Hepatocyte (in vitro differentiated cells): ENCODE measurements at regions not wholly inside any gene's neighbourhood (a gene's known extent, or its start where the extent isn't known, plus 50 kb on each side); places are given as distances from the start of the nearest gene placed in this dataset.

Source experiments
- DNase-seq: peaks from one replicate; pipeline ENCODE4 v3.0.0-alpha.2; 2016; ENCODE audit warnings: low spot score
- H2AFZ ChIP-seq: fragments of 200-600 bp; sonication (generic); 2 replicates; pipeline ENCODE4 v1.6.0; 2016; ENCODE audit warnings: antibody characterized with exemption, mild to moderate bottlenecking
- H3K27ac ChIP-seq: fragments of 200-600 bp; sonication (generic); 2 replicates; pipeline ENCODE4 v1.5.1; 2016; ENCODE audit warnings: mild to moderate bottlenecking
- H3K27me3 ChIP-seq: fragments of 200-600 bp; sonication (generic); 2 replicates; pipeline ENCODE4 v1.6.1; 2016
- H3K36me3 ChIP-seq: fragments of 200-600 bp; sonication (generic); replicated peaks from 2 replicates; pipeline ENCODE4 v1.5.1; 2016; ENCODE audit warnings: low read depth; ENCODE audit not compliant: insufficient read depth
- H3K4me1 ChIP-seq: fragments of 200-600 bp; sonication (generic); 2 replicates; pipeline ENCODE4 v1.5.1; 2016; ENCODE audit warnings: mild to moderate bottlenecking, moderate library complexity; ENCODE audit not compliant: insufficient read depth
- H3K4me2 ChIP-seq: fragments of 200-600 bp; sonication (generic); 2 replicates; pipeline ENCODE4 v1.6.0; 2016
- H3K4me3 ChIP-seq: fragments of 200-600 bp; sonication (generic); 2 replicates; pipeline ENCODE4 v1.5.1; 2016; ENCODE audit warnings: mild to moderate bottlenecking
- H3K79me2 ChIP-seq: fragments of 200-600 bp; sonication (generic); 2 replicates; pipeline ENCODE4 v1.6.0; 2017; ENCODE audit warnings: mild to moderate bottlenecking
- H3K9me2 ChIP-seq: fragments of 200-600 bp; sonication (generic); replicated peaks from 2 replicates; pipeline ENCODE4 v1.6.0; 2017; ENCODE audit warnings: mild to moderate bottlenecking; ENCODE audit not compliant: insufficient read depth
- H3K9me3 ChIP-seq: fragments of 200-600 bp; sonication (generic); 2 replicates; pipeline ENCODE4 v1.5.1; 2016; ENCODE audit warnings: low read depth, mild to moderate bottlenecking
- H4K20me1 ChIP-seq: fragments of 200-600 bp; sonication (generic); 2 replicates; pipeline ENCODE4 v1.6.0; 2016; ENCODE audit warnings: mild to moderate bottlenecking; ENCODE audit not compliant: insufficient read depth, poor library complexity, severe bottlenecking
- CTCF ChIP-seq: fragments of 200-600 bp; sonication (generic); IDR thresholded peaks from 2 replicates; pipeline ENCODE4 v1.5.1; 2016; ENCODE audit warnings: antibody characterized with exemption, mild to moderate bottlenecking; ENCODE audit not compliant: poor library complexity
- EZH2 ChIP-seq: fragments of 200-600 bp; sonication (generic); IDR thresholded peaks from 2 replicates; pipeline ENCODE4 v1.6.1; 2016; ENCODE audit warnings: antibody characterized with exemption, mild to moderate bottlenecking, borderline replicate concordance
- EZH2phosphoT487 ChIP-seq: fragments of 200-600 bp; sonication (generic); IDR thresholded peaks from one replicate; pipeline ENCODE4 v1.6.1; 2018; ENCODE audit warnings: antibody characterized with exemption, mild to moderate bottlenecking, low read depth, moderate library complexity; ENCODE audit not compliant: unreplicated experiment, severe bottlenecking
- WGBS: methylation state at CpG from one replicate; pipeline ENCODE4 v1.1.6; 2016; ENCODE audit warnings: low lambda C conversion rate; ENCODE audit errors: missing lambda C conversion rate; 5-methylcytosine and 5-hydroxymethylcytosine counted together

GRCh38 chr6:12353731-12354130 lies 63.6 kb downstream of the EDN1 start:
- Histone ChIP-seq H3K4me1 (peaks cover 39% of the 10 kb centered on the region), H3K4me3 (no peak overlapping the region), H3K9me3 (no peaks in the 10 kb centered on the region), H4K20me1 (no peaks in the 10 kb centered on the region), H3K79me2 (no peaks in the 10 kb centered on the region), H2AFZ (no peak overlapping the region), H3K4me2 (no peak overlapping the region), H3K27ac (peak overlapping the region; percentile 30), H3K36me3 (no peaks in the 10 kb centered on the region), H3K27me3 (no peaks in the 10 kb centered on the region), H3K9me2 (no peaks in the 10 kb centered on the region)
- TF ChIP-seq EZH2: no peak
- no peak for TF ChIP-seq CTCF
- TF ChIP-seq EZH2phosphoT487: no peak
- 84% methylated on average over 3 of the region's 3 CpGs for WGBS
- DNase-seq: no peak

GRCh38 chr6:12354499-12354898 lies 64.3 kb downstream of the EDN1 start:
- no peak for TF ChIP-seq EZH2
- TF ChIP-seq EZH2phosphoT487: no peak
- no peak for TF ChIP-seq CTCF
- H3K9me3 ChIP-seq: no peaks in the 10 kb centered on the region
- no peaks in the 10 kb centered on the region for H4K20me1 ChIP-seq
- peaks cover 36% of the 10 kb centered on the region for H3K4me1 ChIP-seq
- H3K9me2 ChIP-seq: no peaks in the 10 kb centered on the region
- no peaks in the 10 kb centered on the region for H3K27me3 ChIP-seq
- peak; percentile 62 for DNase-seq
- no peak overlapping the region for H2AFZ ChIP-seq
- H3K4me2 ChIP-seq: peak overlapping the region; percentile 1
- no peak overlapping the region for H3K4me3 ChIP-seq
- no peaks in the 10 kb centered on the region for H3K36me3 ChIP-seq
- H3K27ac ChIP-seq: peak overlapping the region; percentile 71
- 52% methylated on average over 3 of the region's 3 CpGs for WGBS
- no peaks in the 10 kb centered on the region for H3K79me2 ChIP-seq

GRCh38 chr6:12355354-12355753 lies 65.2 kb downstream of the EDN1 start:
- H3K9me3 ChIP-seq: no peaks in the 10 kb centered on the region
- no peaks in the 10 kb centered on the region for H3K79me2 ChIP-seq
- no peak overlapping the region for H3K4me2 ChIP-seq
- no peak for TF ChIP-seq EZH2
- TF ChIP-seq EZH2phosphoT487: no peak
- TF ChIP-seq CTCF: no peak
- no peaks in the 10 kb centered on the region for H3K36me3 ChIP-seq
- H2AFZ ChIP-seq: no peak overlapping the region
- H3K4me1 ChIP-seq: peaks cover 27% of the 10 kb centered on the region
- no peak overlapping the region for H3K4me3 ChIP-seq
- WGBS: 63% methylated on average over 3 of the region's 3 CpGs
- DNase-seq: no peak
- peak overlapping the region; percentile 71 for H3K27ac ChIP-seq
- H3K9me2 ChIP-seq: no peaks in the 10 kb centered on the region
- no peaks in the 10 kb centered on the region for H3K27me3 ChIP-seq
- no peaks in the 10 kb centered on the region for H4K20me1 ChIP-seq

- Histone ChIP-seq H3K4me3 (no peak overlapping the region), H3K36me3 (no peaks in the 10 kb centered on the region), H3K4me2 (no peak overlapping the region), H2AFZ (no peak overlapping the region), H3K27ac (no peak overlapping the region), H3K9me3 (no peaks in the 10 kb centered on the region), H3K4me1 (peaks cover 23% of the 10 kb centered on the region), H3K9me2 (no peaks in the 10 kb centered on the region), H3K79me2 (no peaks in the 10 kb centered on the region), H3K27me3 (no peaks in the 10 kb centered on the region), H4K20me1 (no peaks in the 10 kb centered on the region)
- WGBS: 94% methylated on average over 3 of the region's 3 CpGs
- no peak for DNase-seq
- TF ChIP-seq EZH2: no peak
- TF ChIP-seq EZH2phosphoT487: no peak
- no peak for TF ChIP-seq CTCF
Measured at GRCh38 chr6:12356431-12356830, 66.3 kb downstream of the EDN1 start.
